Activated CD8-positive, alpha-beta T cell treated with anti-CD3 and anti-CD28 coated beads for 36 hours (primary cell): ENCODE measurements at regions not wholly inside any gene's neighbourhood (a gene's known extent, or its start where the extent isn't known, plus 50 kb on each side); places are given as distances from the start of the nearest gene placed in this dataset.

Experiments
- ATAC-seq: fragments of 200-7000 bp; cut with Tn5 transposase; one replicate; pipeline ENCODE4 v1.10.0; 2021; ENCODE audit warnings: mild to moderate bottlenecking, moderate library complexity
- CTCF ChIA-PET: fragments of 350-600 bp; sonication (Branson Sonifier 250); formaldehyde crosslinking; loops from one replicate; lab custom pipeline; 2021; ENCODE audit warnings: antibody characterized with exemption; lab: Charles Lee
- POLR2A ChIA-PET: fragments of 350-600 bp; sonication (Branson Sonifier 250); formaldehyde crosslinking; loops from one replicate; lab custom pipeline; 2021; ENCODE audit warnings: antibody characterized with exemption; lab: Charles Lee
- DNase-seq: peaks from one replicate; pipeline ENCODE4 v3.0.0-alpha.2; 2020
- H3K27ac Mint-ChIP-seq: one replicate; pipeline ENCODE4 v1.8.0; 2021; ENCODE audit warnings: mild to moderate bottlenecking, mixed read lengths
- H3K27me3 Mint-ChIP-seq: one replicate; pipeline ENCODE4 v1.8.0; 2021; ENCODE audit warnings: mixed read lengths
- H3K36me3 Mint-ChIP-seq: one replicate; pipeline ENCODE4 v1.8.0; 2021; ENCODE audit warnings: low read depth, mixed read lengths
- H3K4me1 Mint-ChIP-seq: one replicate; pipeline ENCODE4 v1.8.0; 2021; ENCODE audit warnings: low read depth, mixed read lengths
- H3K4me3 Mint-ChIP-seq: one replicate; pipeline ENCODE4 v1.8.0; 2021; ENCODE audit warnings: mild to moderate bottlenecking, moderate library complexity, mixed read lengths
- H3K9me3 Mint-ChIP-seq: one replicate; pipeline ENCODE4 v1.8.0; 2021; ENCODE audit warnings: mixed read lengths
- CTCF ChIP-seq: fragments of 200-600 bp; IDR thresholded peaks from one replicate; pipeline ENCODE4 v1.8.0; 2022; ENCODE audit warnings: antibody characterized with exemption, mild to moderate bottlenecking
- intact Hi-C: fragments of 100-400 bp; cut with micrococcal nuclease; formaldehyde crosslinking; loops from one replicate; pipeline ENCODE4 v1.10.0; 2022

- DNase-seq: no peak
- H3K27ac Mint-ChIP-seq: no peak overlapping the region
- no peak overlapping the region for H3K4me3 Mint-ChIP-seq
- no peak for TF ChIP-seq CTCF
- POLR2A ChIA-PET: no interaction called here
- no peaks in the 10 kb centered on the region for H3K4me1 Mint-ChIP-seq
- CTCF ChIA-PET: no interaction called here
- intact Hi-C loops: no loop called here
- H3K27me3 Mint-ChIP-seq: no peaks in the 10 kb centered on the region
- ATAC-seq: no peak
- no peaks in the 10 kb centered on the region for H3K9me3 Mint-ChIP-seq
- no peaks in the 10 kb centered on the region for H3K36me3 Mint-ChIP-seq
Observed at GRCh38 chr3:67920311-67920710, 265.9 kb upstream of the SUCLG2 start.

GRCh38 chr3:67916353-67916752, 261.9 kb upstream of the SUCLG2 start:
- H3K27me3 Mint-ChIP-seq: no peaks in the 10 kb centered on the region
- ChIA-PET POLR2A (no interaction called here), CTCF (interaction anchor here (0.6 kb wide), 1 partner anchor 10 kb away, joined by 3 read pairs; no protein-coding TSS in a partner anchor)
- no peak for ATAC-seq
- no peaks in the 10 kb centered on the region for H3K36me3 Mint-ChIP-seq
- no peaks in the 10 kb centered on the region for H3K4me1 Mint-ChIP-seq
- TF ChIP-seq CTCF: no peak
- no peak overlapping the region for H3K4me3 Mint-ChIP-seq
- no peak overlapping the region for H3K27ac Mint-ChIP-seq
- intact Hi-C loops: no loop called here
- DNase-seq: no peak
- H3K9me3 Mint-ChIP-seq: no peaks in the 10 kb centered on the region

GRCh38 chr3:67907735-67908134, 253.3 kb upstream of the SUCLG2 start:
- Mint-ChIP-seq H3K27ac (no peak overlapping the region), H3K4me3 (no peak overlapping the region), H3K27me3 (no peaks in the 10 kb centered on the region), H3K4me1 (peaks cover 11% of the 10 kb centered on the region), H3K9me3 (no peaks in the 10 kb centered on the region), H3K36me3 (no peaks in the 10 kb centered on the region)
- DNase-seq (no peak), ATAC-seq (no peak)
- no peak for TF ChIP-seq CTCF
- POLR2A ChIA-PET: interaction anchor here (0.5 kb wide), 1 partner anchor 11 kb away, joined by 3 read pairs; no protein-coding TSS in a partner anchor
- CTCF ChIA-PET: no interaction called here
- intact Hi-C loops: no loop called here

- H3K27me3 Mint-ChIP-seq: no peaks in the 10 kb centered on the region
- H3K4me3 Mint-ChIP-seq: no peak overlapping the region
- H3K4me1 Mint-ChIP-seq: peaks cover 11% of the 10 kb centered on the region
- no peaks in the 10 kb centered on the region for H3K9me3 Mint-ChIP-seq
- no peak for DNase-seq
- intact Hi-C loops: no loop called here
- no peak for ATAC-seq
- no peak overlapping the region for H3K27ac Mint-ChIP-seq
- no peak for TF ChIP-seq CTCF
- ChIA-PET CTCF (interaction anchor here (1.0 kb wide), 1 partner anchor 33 kb away, joined by 3 read pairs; no protein-coding TSS in a partner anchor), POLR2A (no interaction called here)
- no peaks in the 10 kb centered on the region for H3K36me3 Mint-ChIP-seq
Observed at GRCh38 chr3:67906261-67906660, 251.8 kb upstream of the SUCLG2 start.

- H3K4me1 Mint-ChIP-seq: peaks cover 8% of the 10 kb centered on the region
- CTCF ChIA-PET: interaction anchor here (1.1 kb wide), 1 partner anchor 973 kb away, joined by 3 read pairs; no protein-coding TSS in a partner anchor
- ATAC-seq (no peak), DNase-seq (peak; percentile 5)
- no peaks in the 10 kb centered on the region for H3K36me3 Mint-ChIP-seq
- no peak overlapping the region for H3K4me3 Mint-ChIP-seq
- TF ChIP-seq CTCF: peak; percentile 32
- H3K9me3 Mint-ChIP-seq: no peaks in the 10 kb centered on the region
- POLR2A ChIA-PET: no interaction called here
- no peaks in the 10 kb centered on the region for H3K27me3 Mint-ChIP-seq
- H3K27ac Mint-ChIP-seq: no peak overlapping the region
- intact Hi-C loops: no loop called here
Observed at GRCh38 chr3:67901681-67902080, 247.3 kb upstream of the SUCLG2 start.
